Neural cell (in vitro differentiated cells): ENCODE measurements at regions not wholly inside any gene's neighbourhood (a gene's known extent, or its start where the extent isn't known, plus 50 kb on each side); places are given as distances from the start of the nearest gene placed in this dataset.

Experiments used
- H2AFZ ChIP-seq: fragments of 200-600, 300-800 bp; sonication (generic), shearing (Covaris generic); 2 replicates; pipeline ENCODE4 v1.6.0; 2014; ENCODE audit warnings: low read depth, mild to moderate bottlenecking, antibody characterized with exemption, low read length, moderate library complexity
- H3F3A ChIP-seq: fragments of 200-600 bp; shearing (Covaris generic); 2 replicates; pipeline ENCODE4 v1.6.1; 2016; ENCODE audit warnings: mild to moderate bottlenecking, moderate library complexity, mixed read lengths, antibody characterized with exemption, low read length; ENCODE audit not compliant: insufficient read depth, poor library complexity, severe bottlenecking
- H3K27ac ChIP-seq: fragments of 200-600, 300-800 bp; sonication (generic), shearing (Covaris generic); 2 replicates; pipeline ENCODE4 v1.5.1; 2014; ENCODE audit warnings: mild to moderate bottlenecking, low read length, moderate library complexity
- H3K27me3 ChIP-seq: fragments of 300-800, 200-600 bp; sonication (generic), shearing (Covaris generic); 2 replicates; pipeline ENCODE4 v1.6.0; 2014; ENCODE audit warnings: mild to moderate bottlenecking, low read depth, low read length, moderate library complexity; ENCODE audit not compliant: insufficient read depth
- H3K36me3 ChIP-seq: fragments of 300-800, 200-600 bp; sonication (generic), shearing (Covaris generic); 2 replicates; pipeline ENCODE4 v1.5.1; 2014; ENCODE audit warnings: mild to moderate bottlenecking, antibody characterized with exemption, low read length, moderate library complexity; ENCODE audit not compliant: insufficient read depth
- H3K4me2 ChIP-seq: fragments of 300-800, 200-600 bp; sonication (generic), shearing (Covaris generic); 2 replicates; pipeline ENCODE4 v1.6.0; 2014; ENCODE audit warnings: mild to moderate bottlenecking, low read length
- H3K4me3 ChIP-seq: fragments of 300-800, 200-600 bp; sonication (generic), shearing (Covaris generic); 2 replicates; pipeline ENCODE4 v1.5.1; 2014; ENCODE audit warnings: mild to moderate bottlenecking, low read length, moderate library complexity
- H3K79me2 ChIP-seq: fragments of 200-600 bp; shearing (Covaris generic); replicated peaks from 2 replicates; pipeline ENCODE4 v1.6.0; 2014; ENCODE audit warnings: mild to moderate bottlenecking, low read length, moderate library complexity; ENCODE audit not compliant: insufficient read depth
- H3K9ac ChIP-seq: fragments of 300-800, 200-600 bp; sonication (generic), shearing (Covaris generic); 2 replicates; pipeline ENCODE4 v1.6.1; 2016; ENCODE audit warnings: mild to moderate bottlenecking, low read length, mixed read lengths
- H3K9me2 ChIP-seq: fragments of 200-600 bp; shearing (Covaris generic); 2 replicates; pipeline ENCODE4 v1.6.1; 2016; ENCODE audit warnings: mild to moderate bottlenecking, low read length, mixed read lengths; ENCODE audit not compliant: insufficient read depth
- H3K9me3 ChIP-seq: fragments of 200-600, 300-800 bp; sonication (generic), shearing (Covaris generic); 2 replicates; pipeline ENCODE4 v1.6.1; 2016; ENCODE audit warnings: mild to moderate bottlenecking, mixed run types, low read length, moderate library complexity, mixed read lengths
- H4K20me1 ChIP-seq: fragments of 200-600 bp; shearing (Covaris generic); 2 replicates; pipeline ENCODE4 v1.6.1; 2016; ENCODE audit warnings: mild to moderate bottlenecking, mixed run types; ENCODE audit not compliant: insufficient read depth
- CTCF ChIP-seq: fragments of 450-650 bp; IDR thresholded peaks from 2 replicates; pipeline ENCODE4 v1.5.1; 2014; ENCODE audit warnings: antibody characterized with exemption, mild to moderate bottlenecking, moderate library complexity; ENCODE audit not compliant: poor library complexity, severe bottlenecking
- EP300 ChIP-seq: fragments of 450-650 bp; conservative IDR thresholded peaks from 2 replicates; pipeline ENCODE4 v1.6.1; 2014; ENCODE audit warnings: antibody characterized with exemption, mild to moderate bottlenecking, moderate library complexity; ENCODE audit not compliant: poor library complexity, severe bottlenecking
- EZH2 ChIP-seq: fragments of 200-600, 300-800 bp; shearing (Covaris generic), sonication (generic); IDR thresholded peaks from 2 replicates; pipeline ENCODE4 v1.6.1; 2014; ENCODE audit warnings: antibody characterized with exemption, low read length, borderline replicate concordance, mild to moderate bottlenecking; ENCODE audit not compliant: insufficient read depth, poor library complexity, severe bottlenecking
- MXI1 ChIP-seq: fragments of 450-650 bp; conservative IDR thresholded peaks from 2 replicates; pipeline ENCODE4 v1.6.1; 2014; ENCODE audit warnings: antibody characterized with exemption, mild to moderate bottlenecking; ENCODE audit not compliant: poor library complexity, severe bottlenecking
- POLR2AphosphoS5 ChIP-seq: IDR thresholded peaks from 2 replicates; pipeline ENCODE4 v1.6.1; 2012
- RAD21 ChIP-seq: fragments of 450-650 bp; conservative IDR thresholded peaks from 2 replicates; pipeline ENCODE4 v1.6.1; 2014; ENCODE audit warnings: antibody characterized with exemption, mild to moderate bottlenecking, moderate library complexity
- REST ChIP-seq: IDR thresholded peaks from 2 replicates; pipeline ENCODE4 v1.6.1; 2012; ENCODE audit warnings: borderline replicate concordance
- SMC3 ChIP-seq: fragments of 450-650 bp; conservative IDR thresholded peaks from 2 replicates; pipeline ENCODE4 v1.6.1; 2014; ENCODE audit warnings: antibody characterized with exemption, mild to moderate bottlenecking, moderate library complexity; ENCODE audit not compliant: poor library complexity
- TAF1 ChIP-seq: IDR thresholded peaks from 2 replicates; pipeline ENCODE4 v1.6.1; 2012; ENCODE audit warnings: low read depth

GRCh38 chr22:47250995-47251765, 488.7 kb downstream of the TBC1D22A start:
- H2AFZ ChIP-seq: no peak overlapping the region
- peaks cover 7% of the 10 kb centered on the region for H3K9me3 ChIP-seq
- no peak overlapping the region for H3K9ac ChIP-seq
- no peaks in the 10 kb centered on the region for H3K79me2 ChIP-seq
- no peak overlapping the region for H3K4me2 ChIP-seq
- no peaks in the 10 kb centered on the region for H3K27me3 ChIP-seq
- no peaks in the 10 kb centered on the region for H3F3A ChIP-seq
- no peaks in the 10 kb centered on the region for H4K20me1 ChIP-seq
- TF ChIP-seq EP300 (no peak), EZH2 (no peak), RAD21 (no peak), POLR2AphosphoS5 (no peak), TAF1 (no peak), SMC3 (no peak), CTCF (no peak), REST (no peak), MXI1 (no peak)
- H3K4me3 ChIP-seq: no peak overlapping the region
- no peaks in the 10 kb centered on the region for H3K36me3 ChIP-seq
- H3K9me2 ChIP-seq: no peaks in the 10 kb centered on the region
- no peak overlapping the region for H3K27ac ChIP-seq

DNA sequence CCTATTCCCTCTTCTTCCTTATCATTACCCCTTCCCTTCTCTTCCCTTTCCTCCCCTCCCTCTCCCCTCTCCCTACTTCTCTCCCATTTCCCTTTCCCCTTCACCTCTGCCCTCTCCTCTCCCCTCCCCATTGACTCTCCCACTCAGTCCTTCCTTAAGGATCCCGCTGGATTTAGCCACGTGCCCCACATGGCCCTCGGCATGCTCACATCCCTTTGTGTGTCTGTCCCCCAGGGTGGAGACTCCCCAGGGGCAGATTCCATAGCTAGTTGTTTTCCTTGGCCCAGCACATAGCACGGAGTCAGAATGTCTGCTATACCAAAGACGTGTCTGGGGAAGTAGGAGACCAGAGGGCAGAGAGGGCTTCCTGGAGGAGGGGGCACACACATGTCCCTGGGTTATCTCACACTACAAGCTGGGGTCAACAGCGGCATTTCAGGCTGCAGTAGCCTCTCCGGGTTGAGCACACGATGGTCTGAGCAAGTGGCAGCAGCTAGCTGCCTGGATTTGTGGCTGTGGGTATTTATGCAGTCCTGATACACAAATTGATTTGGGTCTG, 487.0 kb downstream of the TBC1D22A start:
- Histone ChIP-seq H2AFZ (no peak overlapping the region), H3K9me2 (no peaks in the 10 kb centered on the region), H3K9me3 (peaks cover 7% of the 10 kb centered on the region)

More for the DNA sequence above, 487.0 kb downstream of the TBC1D22A start:
- Histone ChIP-seq H3F3A (no peaks in the 10 kb centered on the region), H3K79me2 (no peaks in the 10 kb centered on the region), H3K4me2 (no peak overlapping the region), H3K4me3 (no peak overlapping the region), H3K9ac (no peak overlapping the region), H4K20me1 (no peaks in the 10 kb centered on the region), H3K36me3 (no peaks in the 10 kb centered on the region), H3K27ac (no peak overlapping the region), H3K27me3 (no peaks in the 10 kb centered on the region)
- TF ChIP-seq CTCF: no peak
- no peak for TF ChIP-seq RAD21
- TF ChIP-seq POLR2AphosphoS5: no peak
- no peak for TF ChIP-seq REST
- no peak for TF ChIP-seq SMC3
- TF ChIP-seq MXI1: no peak
